ENCODE measurements at regions not wholly inside any gene's neighbourhood (a gene's known extent, or its start where the extent isn't known, plus 50 kb on each side); places are given as distances from the start of the nearest gene placed in this dataset.
"Not testable (repeated sequence)": the region's sequence is repeated elsewhere in the genome, so short reads cannot be mapped to it uniquely, and the experiment has no call there.

GRCh38 chr2:37573451-37574388, 97.7 kb downstream of the CDC42EP3 start:
- DNase-seq: no peak

GRCh38 chr2:37575780-37576179, 95.7 kb downstream of the CDC42EP3 start:
- DNase-seq: no peak

DNA sequence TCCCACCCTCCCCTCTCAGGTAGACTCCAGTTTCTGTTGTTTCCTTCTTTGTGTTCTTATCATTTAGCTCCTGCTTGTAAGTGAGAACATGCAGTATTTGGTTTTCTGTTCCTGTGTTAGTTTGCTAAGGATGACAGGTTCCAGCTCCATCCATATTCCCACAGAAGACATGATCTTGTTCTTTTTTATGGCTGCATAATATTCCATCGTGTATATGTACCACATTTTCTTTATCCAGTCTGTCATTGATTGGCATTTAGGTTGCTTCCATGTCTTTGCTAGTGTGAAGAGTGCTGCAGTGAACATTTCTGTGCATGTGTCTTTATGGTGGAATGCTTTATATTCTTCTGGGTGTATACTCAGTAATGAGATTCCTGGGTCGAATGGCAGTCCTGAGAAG, 95.2 kb downstream of the CDC42EP3 start:
- not testable (repeated sequence) for DNase-seq

GRCh38 chr2:37576831-37577230, 94.6 kb downstream of the CDC42EP3 start:
- DNase-seq: no peak

- no peak for DNase-seq
These were observed 92.2 kb downstream of the CDC42EP3 start for GRCh38 chr2:37579192-37579713.

DNA sequence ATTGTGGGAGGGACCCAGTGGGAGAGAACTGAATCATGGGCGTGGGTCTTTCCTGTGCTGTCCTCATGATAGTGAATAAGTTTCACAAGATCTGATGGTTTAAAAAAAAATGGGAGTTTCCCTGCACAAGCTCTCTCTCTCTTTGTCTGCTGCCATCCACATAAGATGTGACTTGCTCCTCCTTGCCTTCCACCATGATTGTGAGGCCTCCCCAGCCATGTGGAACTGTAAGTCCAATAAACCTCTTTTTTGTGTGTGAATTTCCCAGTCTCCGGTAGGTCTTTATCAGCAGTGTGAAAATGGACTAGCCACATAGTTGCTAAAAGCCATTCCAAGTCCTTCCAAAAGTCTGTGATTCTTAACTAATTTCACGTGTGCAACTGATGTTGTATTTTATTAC, 91.5 kb downstream of the CDC42EP3 start:
- not testable (repeated sequence) for DNase-seq

DNA sequence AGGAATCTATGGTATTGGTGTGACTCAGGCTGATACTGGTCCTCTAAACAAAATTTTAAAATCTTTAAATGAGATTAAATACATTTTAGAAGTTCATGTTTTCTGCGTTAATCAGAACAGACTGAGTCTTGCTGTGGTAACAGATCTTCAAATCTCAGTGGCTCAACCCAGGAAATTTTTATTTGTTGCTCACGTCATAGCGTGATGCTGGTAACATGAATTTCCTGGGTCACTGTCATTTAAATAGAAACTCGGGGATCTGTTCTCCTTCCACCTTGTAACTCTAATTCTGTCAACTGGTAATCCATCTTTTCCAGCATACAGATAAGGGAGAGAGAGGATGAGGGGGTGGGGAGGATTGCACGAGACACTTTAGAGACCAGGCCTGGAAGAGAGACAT, 90.0 kb downstream of the CDC42EP3 start:
- DNase-seq: no peak

DNA sequence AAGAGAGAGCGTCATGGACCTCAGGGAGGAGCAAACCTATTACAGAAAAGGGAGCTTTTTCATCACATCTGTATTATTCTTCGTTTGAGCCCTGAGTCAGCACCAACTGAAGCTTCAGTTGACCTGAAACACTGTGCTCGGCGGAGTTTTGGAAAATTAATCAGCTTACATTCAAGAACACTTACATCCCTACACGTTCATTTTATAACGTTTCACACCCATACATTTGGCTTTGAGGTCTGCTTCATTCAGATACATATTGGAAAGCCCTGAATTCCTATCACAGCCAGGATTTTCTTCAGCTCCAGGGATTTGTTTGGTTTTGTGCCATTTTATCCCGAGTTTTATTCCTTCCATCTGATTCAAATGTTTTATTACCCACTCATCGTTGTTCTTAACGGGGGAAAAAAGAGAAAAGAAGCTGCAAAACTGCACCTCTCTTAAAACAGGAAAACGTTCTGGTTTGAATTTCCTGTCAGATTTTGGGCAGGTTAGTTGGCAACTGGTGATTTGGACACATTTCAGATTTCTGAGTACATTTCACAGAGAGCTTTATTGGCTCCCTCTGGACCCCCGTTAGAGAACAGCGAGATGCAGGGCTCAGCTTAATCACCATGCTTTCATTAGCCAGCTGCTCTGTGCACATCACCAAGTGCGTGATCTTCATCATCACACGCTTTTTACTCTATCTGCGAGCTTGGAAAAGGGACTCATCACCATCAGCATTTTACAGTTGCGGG, 88.8 kb downstream of the CDC42EP3 start:
- DNase-seq: peak; percentile 32

GRCh38 chr2:37583402-37583801, 88.0 kb downstream of the CDC42EP3 start:
- DNase-seq: no peak

- DNase-seq: no peak
These were observed 87.6 kb downstream of the CDC42EP3 start for GRCh38 chr2:37583867-37584266.

DNA sequence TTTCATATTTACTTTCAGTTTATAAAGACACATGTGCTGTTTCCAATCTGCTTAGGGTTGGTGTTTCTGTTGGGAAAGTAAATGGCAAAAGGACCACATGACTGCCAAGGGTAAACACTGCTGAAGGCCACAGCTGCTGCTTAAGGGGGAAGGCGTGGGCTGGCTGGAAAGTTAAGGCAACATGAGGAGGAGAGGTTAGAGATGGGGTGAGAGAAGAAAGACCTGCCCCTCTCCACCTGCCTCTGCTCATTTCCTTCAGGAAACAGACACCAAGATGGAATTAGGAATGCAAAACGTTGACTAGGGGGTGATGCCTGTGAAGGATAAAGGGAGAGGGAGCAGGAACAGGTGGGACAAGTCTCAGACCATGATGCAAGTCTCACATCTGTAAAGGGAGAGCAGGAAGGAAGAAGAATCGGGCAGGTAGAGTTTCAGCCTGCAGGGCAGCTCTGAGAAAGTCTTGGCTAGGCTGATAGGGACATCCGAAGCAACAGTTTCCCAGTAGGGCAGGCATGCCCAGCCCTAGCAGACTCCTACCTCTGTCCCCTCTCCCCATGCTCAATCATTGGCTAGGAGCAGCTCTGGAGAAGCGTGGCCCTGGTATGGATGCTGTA, 86.0 kb downstream of the CDC42EP3 start:
- DNase-seq: no peak

DNA sequence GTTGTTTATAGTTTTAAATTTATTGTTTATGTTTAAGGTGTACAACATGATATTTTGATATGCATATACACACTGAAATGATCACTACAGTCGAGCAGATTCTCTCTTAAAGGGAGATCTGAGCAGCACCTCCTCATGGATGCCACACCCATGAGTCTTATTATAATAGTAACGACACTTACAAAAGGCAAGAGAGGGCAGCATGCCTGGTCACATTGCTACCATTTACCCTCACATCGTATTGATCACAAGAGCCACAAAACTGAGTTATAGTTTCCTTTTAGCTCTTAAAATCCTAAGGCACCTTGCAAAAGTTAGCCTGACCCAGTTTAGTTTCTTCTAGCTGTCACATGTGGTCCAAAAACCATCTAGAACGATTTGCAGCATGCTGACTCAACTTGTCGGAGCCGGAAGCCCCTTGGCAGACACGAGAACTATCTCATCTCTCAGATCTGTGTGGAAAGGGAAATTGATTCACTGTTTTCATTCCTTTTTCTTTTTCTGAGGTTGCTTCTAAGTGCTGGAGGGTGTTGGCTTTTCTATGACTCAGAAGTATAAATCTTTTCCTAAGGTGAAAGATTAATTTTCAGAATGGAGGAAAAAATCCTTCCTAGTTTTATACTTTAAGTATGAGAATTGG, 85.3 kb downstream of the CDC42EP3 start:
- DNase-seq: peak; percentile 83

DNA sequence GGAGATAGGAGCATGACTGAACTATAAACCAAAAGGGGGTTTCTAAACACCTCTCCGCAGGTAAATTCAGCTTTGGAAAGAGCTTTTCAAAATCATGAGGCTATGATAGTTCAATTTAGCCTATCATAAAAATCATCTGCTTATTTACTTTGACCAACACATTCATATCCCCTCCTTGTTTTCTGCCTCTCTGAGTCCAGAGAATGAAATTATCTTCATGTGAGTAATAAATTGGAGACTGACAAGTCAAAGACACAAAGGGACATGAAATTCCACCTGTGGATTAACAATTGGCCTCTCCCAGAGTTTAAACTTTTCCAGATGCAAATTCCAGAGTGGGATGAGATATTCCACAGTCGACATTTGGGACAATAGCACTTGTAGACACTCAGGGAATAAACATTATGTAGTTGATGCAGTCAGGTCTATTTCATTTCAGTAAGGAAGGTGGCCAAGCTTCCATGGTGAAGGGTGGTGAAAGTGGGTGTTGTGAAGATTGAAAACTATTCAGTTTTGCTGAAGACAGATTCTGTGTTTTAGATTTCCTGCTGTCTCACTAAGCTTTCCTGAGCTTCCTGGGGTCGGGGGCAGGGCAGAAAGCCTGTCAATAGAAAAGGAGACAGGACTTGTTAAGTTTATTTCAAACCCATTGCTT, 84.7 kb downstream of the CDC42EP3 start:
- no peak for DNase-seq

GRCh38 chr2:37587817-37588216, 83.6 kb downstream of the CDC42EP3 start:
- no peak for DNase-seq

- DNase-seq: no peak
These were observed 83.1 kb downstream of the CDC42EP3 start for GRCh38 chr2:37588316-37588777.

DNA sequence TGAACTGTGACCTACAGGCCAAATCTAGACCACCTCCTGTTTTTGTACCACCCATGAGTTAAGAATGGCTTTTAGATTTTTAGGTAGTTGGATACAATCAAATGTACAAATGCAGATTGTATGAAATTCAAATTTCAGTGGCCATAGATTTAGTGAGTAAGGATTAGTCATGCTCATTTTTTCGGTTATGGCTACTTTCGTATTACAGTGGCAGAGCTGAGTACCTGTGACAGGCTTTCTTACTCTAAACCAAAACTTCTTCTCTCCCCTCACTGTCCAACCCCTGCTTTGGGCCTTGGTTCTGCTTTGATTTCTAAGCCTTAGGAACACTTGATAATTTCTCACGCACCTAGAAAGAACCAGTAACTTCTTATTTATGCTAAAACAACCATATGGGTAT, 82.1 kb downstream of the CDC42EP3 start:
- DNase-seq: no peak

DNA sequence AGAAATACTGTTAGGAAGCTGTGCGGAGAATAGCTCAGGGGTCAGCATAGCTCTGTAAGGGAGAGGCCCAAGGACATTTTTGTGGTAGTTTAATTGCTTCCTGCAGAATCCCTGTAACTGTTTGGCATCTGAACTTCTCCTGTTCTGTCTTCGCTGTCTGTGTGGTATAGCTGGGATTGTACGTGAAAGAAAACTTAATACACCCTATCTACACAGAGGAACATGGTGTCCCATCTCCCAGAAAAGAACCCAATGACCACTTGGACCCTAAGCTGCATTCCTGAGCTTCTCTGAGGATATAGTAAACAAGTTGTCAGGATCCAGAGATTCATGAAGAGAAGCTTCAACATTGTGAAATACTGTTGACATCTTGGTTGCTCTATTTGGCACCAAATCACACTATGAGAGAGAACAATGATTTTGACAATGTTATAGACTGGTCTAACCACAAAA, 81.3 kb downstream of the CDC42EP3 start:
- no peak for DNase-seq

Data from CD4-positive, alpha-beta T cell treated with Interleukin-12 subunit alpha and Interleukin-12 subunit beta, for 1 hour (primary cell).